Suprapubic skin (tissue), 4 donors: ENCODE measurements at regions not wholly inside any gene's neighbourhood (a gene's known extent, or its start where the extent isn't known, plus 50 kb on each side); places are given as distances from the start of the nearest gene placed in this dataset.

Experiments used
- DNase-seq, 2 donors: peaks; one replicate each; pipeline ENCODE4 v3.0.0-alpha.2; 2019; ENCODE audit warnings: low spot score in 2 of 2
- H3K27ac ChIP-seq: fragments of 200-600 bp; sonication (generic); one replicate; pipeline ENCODE4 v1.5.1; 2019
- H3K27me3 ChIP-seq: fragments of 200-600 bp; sonication (generic); one replicate; pipeline ENCODE4 v1.5.1; 2019
- H3K36me3 ChIP-seq: fragments of 200-600 bp; sonication (generic); one replicate; pipeline ENCODE4 v1.5.1; 2019
- H3K4me1 ChIP-seq: fragments of 200-600 bp; sonication (generic); one replicate; pipeline ENCODE4 v1.5.1; 2019
- H3K4me3 ChIP-seq: fragments of 200-600 bp; sonication (generic); one replicate; pipeline ENCODE4 v1.5.1; 2019; ENCODE audit warnings: mild to moderate bottlenecking
- H3K9me3 ChIP-seq: fragments of 200-600 bp; sonication (generic); one replicate; pipeline ENCODE4 v1.5.1; 2019
- CTCF ChIP-seq, 2 donors: fragments of 200-600 bp in 1 of 2; fragments of 450-650 bp in 1 of 2; sonication (generic) in 1 of 2; IDR thresholded peaks; one replicate each; pipeline ENCODE4 v1.5.1; 2016 to 2019; ENCODE audit warnings: antibody characterized with exemption in 2 of 2, mild to moderate bottlenecking in 1 of 2, moderate library complexity in 1 of 2
- EP300 ChIP-seq: sonication (generic); formaldehyde crosslinking; IDR thresholded peaks from one replicate; pipeline ENCODE4 v1.6.1; 2017; ENCODE audit warnings: antibody characterized with exemption
- POLR2A ChIP-seq, 2 donors: fragments of 450-650 bp; IDR thresholded peaks; one replicate each; pipeline ENCODE4 v1.6.1; 2017; ENCODE audit warnings: antibody characterized with exemption in 2 of 2, mild to moderate bottlenecking in 2 of 2, moderate library complexity in 2 of 2
- POLR2AphosphoS5 ChIP-seq, 3 donors: sonication (generic); formaldehyde crosslinking; IDR thresholded peaks; one replicate each; pipeline ENCODE4 v1.6.1; 2017; ENCODE audit warnings: antibody characterized with exemption in 3 of 3
- WGBS: methylation state at CpG from one replicate; pipeline ENCODE4 v1.1.5; 2018; 5-methylcytosine and 5-hydroxymethylcytosine counted together

- Histone ChIP-seq H3K27ac (no peak overlapping the region), H3K36me3 (no peaks in the 10 kb centered on the region), H3K9me3 (no peaks in the 10 kb centered on the region), H3K27me3 (no peaks in the 10 kb centered on the region), H3K4me1 (peaks cover 7% of the 10 kb centered on the region), H3K4me3 (no peak overlapping the region)
- no peak for DNase-seq
- no peak for TF ChIP-seq POLR2A (IDR thresholded peaks at IDR 0.05)
- no peak for TF ChIP-seq CTCF (IDR thresholded peaks at IDR 0.05)
- TF ChIP-seq POLR2AphosphoS5 (IDR thresholded peaks at IDR 0.05), result no peak
- no peak for TF ChIP-seq EP300
- 73% methylated on average over 7 of the region's 7 CpGs for WGBS
Measured at GRCh38 chr9:106615118-106615889, 247.7 kb upstream of the ZNF462 start.

DNA sequence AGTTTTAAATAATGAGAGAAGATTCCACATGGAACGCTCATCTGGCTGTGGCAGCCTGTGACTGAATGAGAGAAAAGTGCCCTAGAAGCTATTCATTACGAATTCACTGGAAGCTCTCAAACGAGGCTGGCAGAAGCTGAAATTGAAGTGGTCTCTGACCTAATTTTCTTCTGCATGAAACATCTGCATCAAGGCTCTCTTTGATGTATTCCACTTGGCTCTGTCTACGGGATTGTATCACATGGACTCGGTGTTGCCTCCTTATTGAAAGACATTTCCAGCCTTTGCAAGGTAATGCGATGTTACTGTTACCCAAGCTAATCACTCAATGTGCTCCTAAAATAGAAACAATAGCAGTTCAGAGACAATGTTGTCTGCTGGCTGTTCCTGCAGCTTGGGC, 246.9 kb upstream of the ZNF462 start:
- Histone ChIP-seq H3K4me1 (peaks cover 7% of the 10 kb centered on the region), H3K27me3 (no peaks in the 10 kb centered on the region), H3K9me3 (no peaks in the 10 kb centered on the region), H3K27ac (no peak overlapping the region), H3K36me3 (no peaks in the 10 kb centered on the region), H3K4me3 (no peak overlapping the region)
- DNase-seq, result no peak
- WGBS, result 63% methylated on average over 6 of the region's 6 CpGs
- TF ChIP-seq POLR2AphosphoS5 (IDR thresholded peaks at IDR 0.05) (no peak), POLR2A (IDR thresholded peaks at IDR 0.05) (no peak)

DNA sequence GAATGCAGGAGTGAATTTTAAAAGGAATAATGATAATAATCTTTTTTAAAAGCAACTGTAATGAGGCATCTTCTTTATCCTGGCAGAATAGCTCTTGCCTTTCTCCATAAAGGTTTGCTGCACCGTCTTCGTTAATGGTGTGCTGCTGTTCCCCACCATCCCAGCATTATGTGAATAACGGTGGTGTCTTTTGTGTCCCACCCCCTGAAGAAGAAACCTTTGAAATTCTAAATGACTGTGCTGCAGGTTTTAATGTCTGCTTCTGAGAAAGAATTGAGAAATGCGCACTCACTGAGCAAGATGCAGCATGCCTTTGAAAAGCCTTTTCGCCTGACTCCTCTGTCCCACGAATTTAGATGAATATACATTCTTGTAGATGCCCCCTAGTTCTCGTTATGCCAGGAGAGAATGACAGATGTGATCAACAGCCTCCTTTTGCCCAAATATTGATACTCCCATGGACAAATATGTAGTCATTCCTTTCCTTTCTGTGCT, 246.1 kb upstream of the ZNF462 start:
- WGBS, result 82% methylated on average over 7 of the region's 7 CpGs
- H3K27me3 ChIP-seq, result no peaks in the 10 kb centered on the region
- H3K4me3 ChIP-seq, result no peak overlapping the region
- H3K36me3 ChIP-seq, result no peaks in the 10 kb centered on the region
- no peak overlapping the region for H3K27ac ChIP-seq
- peaks cover 7% of the 10 kb centered on the region for H3K4me1 ChIP-seq
- no peak for DNase-seq
- TF ChIP-seq POLR2A (IDR thresholded peaks at IDR 0.05), result no peak
- no peak for TF ChIP-seq POLR2AphosphoS5 (IDR thresholded peaks at IDR 0.05)
- TF ChIP-seq EP300, result no peak
- no peak for TF ChIP-seq CTCF (IDR thresholded peaks at IDR 0.05)
- H3K9me3 ChIP-seq, result no peaks in the 10 kb centered on the region

DNA sequence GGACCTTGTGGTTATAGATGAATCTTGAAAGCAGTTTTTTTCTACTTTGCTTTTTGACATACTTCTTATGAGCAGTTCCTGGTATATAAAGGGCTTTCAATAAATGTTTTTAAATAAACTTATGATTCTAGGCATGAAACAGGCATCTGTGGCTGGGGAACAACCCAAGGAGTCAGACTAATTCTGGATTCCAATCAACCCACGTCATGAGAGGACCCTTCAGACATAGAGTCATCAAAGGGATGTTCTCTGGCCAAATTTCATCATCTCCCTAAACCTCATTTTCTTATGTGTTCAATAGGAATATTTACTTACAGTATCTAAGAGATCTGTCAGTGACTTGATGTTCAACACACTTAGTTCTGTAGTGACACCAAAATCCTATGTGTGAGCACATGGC, 243.8 kb upstream of the ZNF462 start:
- WGBS, result 63% methylated on average over 1 of the region's 1 CpG
- Histone ChIP-seq H3K27ac (no peak overlapping the region), H3K4me3 (no peak overlapping the region), H3K4me1 (no peaks in the 10 kb centered on the region), H3K36me3 (no peaks in the 10 kb centered on the region), H3K9me3 (no peaks in the 10 kb centered on the region), H3K27me3 (no peaks in the 10 kb centered on the region)
- no peak for TF ChIP-seq EP300
- no peak for TF ChIP-seq POLR2AphosphoS5 (IDR thresholded peaks at IDR 0.05)
- no peak for TF ChIP-seq POLR2A (IDR thresholded peaks at IDR 0.05)
- TF ChIP-seq CTCF (IDR thresholded peaks at IDR 0.05), result no peak
- no peak for DNase-seq

DNA sequence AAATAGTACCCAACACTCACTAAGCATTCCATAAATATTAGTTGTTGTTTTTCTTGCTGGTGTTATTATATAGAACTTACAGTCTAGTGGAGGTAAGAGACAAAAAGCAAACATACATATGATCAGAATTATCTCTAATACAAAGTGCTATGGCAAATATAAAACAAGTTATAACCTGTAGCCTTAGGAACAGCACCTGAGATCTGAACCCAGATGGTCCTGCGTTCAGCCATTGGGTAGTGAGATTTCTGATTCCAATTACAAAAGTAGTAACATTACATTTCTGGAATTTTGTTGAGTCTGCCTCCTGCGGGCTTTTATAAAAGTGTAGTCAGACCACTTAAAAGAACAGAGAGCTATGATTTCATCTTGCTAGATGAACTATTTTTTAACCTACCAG, 242.9 kb upstream of the ZNF462 start:
- H3K9me3 ChIP-seq, result no peaks in the 10 kb centered on the region
- H3K27ac ChIP-seq, result no peak overlapping the region
- no peaks in the 10 kb centered on the region for H3K27me3 ChIP-seq
- H3K36me3 ChIP-seq, result no peaks in the 10 kb centered on the region
- no peak for TF ChIP-seq CTCF (IDR thresholded peaks at IDR 0.05)
- no peak for TF ChIP-seq POLR2AphosphoS5 (IDR thresholded peaks at IDR 0.05)
- TF ChIP-seq EP300, result no peak
- TF ChIP-seq POLR2A (IDR thresholded peaks at IDR 0.05), result no peak
- no peaks in the 10 kb centered on the region for H3K4me1 ChIP-seq
- no peak for DNase-seq
- no peak overlapping the region for H3K4me3 ChIP-seq
- WGBS, result 70% methylated on average over 2 of the region's 2 CpGs
